Stimulated activated CD8-positive, alpha-beta memory T cell treated with anti-CD3 and anti-CD28 coated beads, Interleukin-2, amount 100 ng/mL, for 1 hour (primary cell): ENCODE measurements at regions not wholly inside any gene's neighbourhood (a gene's known extent, or its start where the extent isn't known, plus 50 kb on each side); places are given as distances from the start of the nearest gene placed in this dataset.

Source experiments
- DNase-seq, 2 donors: peaks; one replicate each; pipeline ENCODE4 v3.0.0-alpha.2; 2020; ENCODE audit warnings: low read depth in 2 of 2

- no peak for DNase-seq
Observed at GRCh38 chr16:86977076-86977676, 340.0 kb downstream of the C16orf95 start.

DNA sequence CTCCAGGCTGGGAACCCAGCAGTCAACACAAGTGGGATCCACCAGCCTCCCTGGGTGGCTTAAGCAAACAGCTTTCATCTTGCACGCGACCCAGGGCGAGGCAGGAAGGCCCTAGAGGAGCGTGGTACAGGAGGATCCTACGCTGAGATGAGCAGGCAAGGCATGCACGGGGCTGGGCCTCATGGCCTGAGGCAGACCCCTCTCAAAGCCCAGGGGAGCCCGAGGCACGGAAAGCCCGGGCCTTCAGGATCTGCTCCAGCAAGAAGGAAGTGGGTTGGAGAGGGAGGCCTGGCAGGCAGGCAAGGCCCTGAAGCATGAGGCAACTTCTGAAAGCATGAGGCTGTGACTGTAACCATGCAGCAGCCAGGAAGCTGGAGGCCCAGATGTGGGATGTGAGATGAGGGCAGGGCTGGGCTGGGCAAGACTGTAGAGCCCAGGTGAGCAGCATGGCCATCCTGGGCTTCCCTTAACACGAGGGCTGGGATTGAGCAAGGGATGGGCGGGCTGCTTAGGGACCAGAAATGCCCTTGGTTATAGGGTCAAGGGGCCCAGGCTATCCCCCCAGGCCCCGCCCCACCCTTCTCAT, 338.7 kb downstream of the C16orf95 start:
- no peak for DNase-seq

- no peak for DNase-seq
Observed at GRCh38 chr16:86979061-86979460, 338.1 kb downstream of the C16orf95 start.

GRCh38 chr16:86979984-86980553, 337.1 kb downstream of the C16orf95 start:
- no peak for DNase-seq

- no peak for DNase-seq
Observed at GRCh38 chr16:86980644-86981043, 336.5 kb downstream of the C16orf95 start.

GRCh38 chr16:86982347-86982596, 334.9 kb downstream of the C16orf95 start:
- no peak for DNase-seq

DNA sequence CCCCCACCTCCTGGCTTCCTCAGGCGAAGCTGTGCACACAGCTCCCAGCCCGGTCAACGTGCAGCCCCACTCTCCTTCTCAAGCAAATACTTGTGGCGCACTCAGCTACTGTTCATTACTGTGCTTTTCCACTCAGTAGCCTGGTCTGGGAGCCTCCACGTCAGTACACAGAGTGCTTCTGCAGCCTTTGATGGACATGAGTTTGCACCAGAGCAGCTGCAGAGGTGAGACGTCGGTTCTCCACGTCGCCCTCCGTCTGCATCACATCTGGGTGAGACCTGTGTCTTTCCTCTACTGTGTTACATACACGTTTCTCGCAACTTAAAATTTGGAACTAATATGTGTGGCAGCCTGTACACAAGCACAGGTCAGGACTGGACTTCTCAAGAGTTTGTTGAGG, 334.3 kb downstream of the C16orf95 start:
- no peak for DNase-seq

GRCh38 chr16:86983621-86984020, 333.6 kb downstream of the C16orf95 start:
- no peak for DNase-seq

- no peak for DNase-seq
Observed at GRCh38 chr16:86984343-86984742, 332.8 kb downstream of the C16orf95 start.

- no peak for DNase-seq
Observed at GRCh38 chr16:86984991-86985647, 332.1 kb downstream of the C16orf95 start.

- no peak for DNase-seq
Observed at GRCh38 chr16:86985648-86986015, 331.6 kb downstream of the C16orf95 start.

- no peak for DNase-seq
Observed at GRCh38 chr16:86986136-86986535, 331.1 kb downstream of the C16orf95 start.

DNA sequence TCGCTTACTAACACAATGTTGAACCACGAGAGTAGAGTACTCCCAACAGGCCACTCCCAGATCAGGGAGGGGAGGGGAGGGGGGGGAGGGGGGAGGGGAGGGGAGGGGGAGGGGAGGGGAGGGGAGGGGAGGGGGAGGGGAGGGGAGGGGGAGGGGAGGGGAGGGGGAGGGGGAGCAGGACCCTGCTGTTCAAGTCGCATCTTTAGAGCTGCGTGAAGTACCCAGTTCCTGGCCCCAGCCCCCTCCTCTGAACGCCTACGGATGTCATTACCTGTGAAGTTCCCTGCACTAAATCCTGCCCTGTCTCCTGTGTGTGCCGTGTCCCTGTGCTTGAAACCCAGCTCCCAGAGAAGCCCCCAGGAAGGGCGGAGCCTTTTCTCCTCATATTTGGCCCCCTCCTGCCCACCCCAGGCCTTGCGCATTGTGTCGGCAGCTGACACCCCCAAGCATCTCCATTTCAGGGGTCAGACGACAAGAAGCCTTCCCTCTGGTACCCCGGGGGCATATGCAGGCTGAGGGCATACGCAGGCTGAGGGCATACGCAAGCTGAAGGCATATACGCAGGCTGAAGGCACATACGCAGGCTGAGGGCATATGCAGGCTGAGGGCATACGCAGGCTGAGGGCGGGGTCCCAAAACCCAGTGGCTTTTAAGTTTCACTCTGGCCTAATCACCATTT, 330.2 kb downstream of the C16orf95 start:
- no peak for DNase-seq

DNA sequence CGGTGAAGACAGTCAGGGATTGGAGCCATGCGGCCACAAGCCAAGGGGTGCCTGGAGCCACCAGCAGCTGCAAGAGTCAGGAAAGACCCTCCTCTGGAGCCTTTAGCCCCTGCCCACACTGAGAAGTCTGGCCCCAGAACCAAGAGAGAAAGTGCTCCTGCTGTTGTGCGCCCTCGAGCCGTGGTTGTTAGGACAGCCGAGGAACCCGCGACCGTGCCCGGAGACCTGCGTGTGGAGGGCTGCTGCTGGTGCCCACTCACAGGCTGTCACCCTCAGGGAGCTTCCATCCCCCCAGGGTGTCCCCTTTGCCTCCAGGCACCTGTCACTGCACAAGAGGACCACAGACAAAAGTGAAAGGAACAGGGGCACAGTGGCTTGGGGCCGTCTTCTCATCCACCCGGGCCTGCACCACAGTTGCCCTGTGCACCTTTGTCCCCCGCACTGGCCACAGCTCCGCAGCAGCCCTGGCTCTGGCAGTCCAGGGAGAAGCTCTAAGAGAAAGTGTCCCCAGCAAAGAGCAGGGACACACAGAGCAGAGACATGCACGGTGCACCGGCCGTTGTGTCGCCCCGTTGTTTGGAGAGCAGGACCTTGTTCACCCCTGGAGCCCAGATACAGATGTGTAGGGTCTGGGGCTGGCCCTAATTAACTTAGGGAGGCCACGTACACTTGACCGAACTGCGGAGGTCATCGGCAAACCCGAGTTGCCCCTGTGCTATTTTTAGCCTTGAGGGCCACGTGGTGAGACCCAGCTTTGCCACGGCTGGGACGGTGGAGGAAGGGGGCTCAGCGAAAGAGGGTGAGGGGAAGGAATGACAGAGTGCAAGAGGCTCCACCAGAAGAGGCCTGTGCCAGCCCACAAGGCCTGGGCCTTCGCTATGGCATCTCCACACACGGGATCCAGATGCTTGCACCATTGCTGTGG, 329.2 kb downstream of the C16orf95 start:
- no peak for DNase-seq

DNA sequence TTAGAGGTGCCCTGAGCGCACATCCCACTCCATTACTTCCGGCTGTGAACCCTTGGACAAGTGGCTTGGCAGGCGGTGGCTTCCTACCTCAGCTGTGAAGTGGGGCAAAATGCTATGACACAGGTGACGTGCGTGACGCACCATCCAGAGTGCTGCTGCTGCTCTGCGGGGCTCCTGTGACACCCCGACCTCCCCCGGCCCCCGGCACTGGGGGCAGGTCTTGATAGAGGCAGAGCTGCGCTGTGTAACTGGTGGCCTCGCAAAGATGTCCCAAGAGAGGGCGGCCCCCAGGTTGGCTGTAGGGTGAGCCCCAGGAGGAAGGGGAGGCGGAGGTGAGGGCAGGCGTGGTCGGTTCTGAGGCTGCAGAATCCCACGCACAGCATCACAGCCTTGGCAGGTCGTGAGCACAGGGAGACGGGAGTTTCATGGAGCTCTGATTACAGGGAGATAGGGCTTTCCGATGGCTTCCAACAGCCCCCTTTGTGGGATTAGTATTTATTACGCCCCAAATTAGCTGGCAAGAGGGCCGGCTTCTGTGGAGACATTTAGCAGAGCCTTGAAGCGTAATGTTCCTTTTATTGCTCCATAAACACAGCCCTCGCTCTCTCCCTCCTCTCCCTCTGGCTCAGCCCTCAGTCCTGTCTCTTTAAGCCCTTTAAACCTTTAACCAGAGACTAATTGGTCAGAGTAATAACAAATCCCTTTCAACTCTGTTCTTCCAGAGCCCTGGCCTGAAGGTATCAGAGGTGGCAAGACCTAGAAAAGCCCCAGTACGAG, 328.1 kb downstream of the C16orf95 start:
- DNase-seq, result no peak

GRCh38 chr16:86990451-86990850, 326.7 kb downstream of the C16orf95 start:
- no peak for DNase-seq

- DNase-seq, result no peak
Observed at GRCh38 chr16:86991679-86992078, 325.5 kb downstream of the C16orf95 start.

DNA sequence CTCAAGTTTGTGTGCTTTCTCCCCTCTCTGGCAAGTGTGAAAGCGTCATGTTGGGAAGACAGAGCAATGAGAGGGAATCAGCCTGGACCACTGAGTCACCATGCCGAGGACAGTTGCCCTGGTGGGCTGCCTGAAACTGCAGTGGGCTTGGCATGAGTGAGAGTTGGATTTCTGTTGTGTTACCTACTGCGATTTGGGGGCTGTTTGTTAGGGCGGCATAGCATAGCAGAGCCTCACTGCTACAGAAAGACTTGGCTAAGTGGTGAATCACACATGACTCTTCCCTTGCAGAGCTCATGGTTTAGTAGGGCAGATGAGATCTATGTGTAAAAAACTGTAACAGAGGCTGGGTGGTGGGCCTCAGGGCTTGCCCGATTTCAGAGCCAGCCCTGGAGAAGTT, 324.6 kb downstream of the C16orf95 start:
- no peak for DNase-seq

GRCh38 chr16:86993426-86994110, 323.6 kb downstream of the C16orf95 start:
- DNase-seq, result no peak

- no peak for DNase-seq
Observed at GRCh38 chr16:86994215-86994614, 323.0 kb downstream of the C16orf95 start.
